Esophagus squamous epithelium (tissue), 5 donors: ENCODE measurements at regions not wholly inside any gene's neighbourhood (a gene's known extent, or its start where the extent isn't known, plus 50 kb on each side); places are given as distances from the start of the nearest gene placed in this dataset.

Experiments used
- DNase-seq: peaks from one replicate; lab custom pipeline; 2025; lab: John Stamatoyannopoulos, UW
- H3K27ac ChIP-seq, 4 donors: fragments of 200-600 bp; sonication (generic); one replicate each; pipeline ENCODE4 v1.5.1; 2016 to 2019; ENCODE audit warnings: mild to moderate bottlenecking in 1 of 4
- H3K27me3 ChIP-seq, 4 donors: fragments of 200-600 bp; sonication (generic); 1 replicate in 3 of 4; 2 replicates in 1 of 4; pipeline versions ENCODE4 v1.5.1 to v1.6.0; 2017 to 2021; ENCODE audit warnings: antibody characterized with exemption in 1 of 4
- H3K36me3 ChIP-seq, 3 donors: fragments of 200-600 bp; sonication (generic); one replicate each; pipeline ENCODE4 v1.5.1; 2016 to 2019
- H3K4me1 ChIP-seq, 3 donors: fragments of 200-600 bp; sonication (generic); one replicate each; pipeline ENCODE4 v1.5.1; 2017 to 2019
- H3K4me3 ChIP-seq, 4 donors: fragments of 200-600 bp; sonication (generic); 1 replicate in 3 of 4; 2 replicates in 1 of 4; pipeline ENCODE4 v1.5.1; 2016 to 2019; ENCODE audit warnings: mild to moderate bottlenecking in 2 of 4, moderate library complexity in 1 of 4
- H3K9me3 ChIP-seq, 3 donors: fragments of 200-600 bp; sonication (generic); one replicate each; pipeline ENCODE4 v1.5.1; 2016 to 2019
- CTCF ChIP-seq, 6 experiments: fragments of 450-650 bp in 4 of 6; fragments of 200-600 bp in 2 of 6; sonication (generic) in 2 of 6; IDR thresholded peaks; one replicate each; pipeline ENCODE4 v1.5.1; 2016 to 2019; ENCODE audit warnings: antibody characterized with exemption in 6 of 6, mild to moderate bottlenecking in 4 of 6, moderate library complexity in 4 of 6
- POLR2A ChIP-seq, 4 donors: fragments of 450-650 bp; IDR thresholded peaks; one replicate each; pipeline ENCODE4 v1.6.1; 2017; ENCODE audit warnings: antibody characterized with exemption in 4 of 4, mild to moderate bottlenecking in 4 of 4, moderate library complexity in 3 of 4
- WGBS, 2 donors: methylation state at CpG; one replicate each; pipeline ENCODE4 v1.1.5; 2018; 5-methylcytosine and 5-hydroxymethylcytosine counted together
- intact Hi-C: fragments of 100-400 bp; cut with DNase I; formaldehyde crosslinking; loops from one replicate; pipeline ENCODE4 v1.15.0; 2022
- donor health status: DM: yes; HTN: yes; CAD: no.

- H3K27me3 ChIP-seq: no peaks in the 10 kb centered on the region
- intact Hi-C loops: no loop called here
- no peaks in the 10 kb centered on the region for H3K36me3 ChIP-seq
- no peak for DNase-seq
- whole genome bisulfite sequencing, 2 donors: 84 to 90% methylated on average over 13 of the region's 14 CpGs
- H3K27ac ChIP-seq: no peak overlapping the region
- H3K9me3 ChIP-seq: no peaks in the 10 kb centered on the region
- TF ChIP-seq CTCF (IDR thresholded peaks at IDR 0.05) (no peak), POLR2A (IDR thresholded peaks at IDR 0.05) (no peak)
- H3K4me3 ChIP-seq: no peak overlapping the region
- H3K4me1 ChIP-seq: peaks cover 0 to 20% (median 0%) of the 10 kb centered on the region in 3 donors
These were observed 203.8 kb upstream of the ZMIZ1 start for GRCh38 chr10:78864761-78865537.

GRCh38 chr10:78865538-78865875 is 203.3 kb upstream of the ZMIZ1 start:
- TF ChIP-seq POLR2A (IDR thresholded peaks at IDR 0.05) (no peak), CTCF (IDR thresholded peaks at IDR 0.05) (no peak)
- no peak for DNase-seq
- no peaks in the 10 kb centered on the region for H3K9me3 ChIP-seq
- peaks cover 0 to 20% (median 0%) of the 10 kb centered on the region in 3 donors for H3K4me1 ChIP-seq
- no peak overlapping the region for H3K27ac ChIP-seq
- H3K36me3 ChIP-seq: no peaks in the 10 kb centered on the region
- no peak overlapping the region for H3K4me3 ChIP-seq
- whole genome bisulfite sequencing, 2 donors: 60% methylated on average over 1 of the region's 4 CpGs; no CpG with 5 or more reads in 1 of the 2 donors
- no peaks in the 10 kb centered on the region for H3K27me3 ChIP-seq
- intact Hi-C loops: no loop called here

GRCh38 chr10:78865931-78866717 is 202.6 kb upstream of the ZMIZ1 start:
- H3K27ac ChIP-seq: no peak overlapping the region
- intact Hi-C loops: no loop called here
- no peaks in the 10 kb centered on the region for H3K27me3 ChIP-seq
- WGBS, 2 donors: 89 to 90% methylated on average over 9 of the region's 12 CpGs
- H3K36me3 ChIP-seq: no peaks in the 10 kb centered on the region
- no peak for DNase-seq
- H3K4me3 ChIP-seq: no peak overlapping the region
- peaks cover 0 to 20% (median 0%) of the 10 kb centered on the region in 3 donors for H3K4me1 ChIP-seq
- no peaks in the 10 kb centered on the region for H3K9me3 ChIP-seq
- TF ChIP-seq POLR2A (IDR thresholded peaks at IDR 0.05) (no peak), CTCF (IDR thresholded peaks at IDR 0.05) (no peak)

- Histone ChIP-seq H3K4me1 (peaks cover 0 to 13% (median 0%) of the 10 kb centered on the region in 3 donors), H3K9me3 (no peaks in the 10 kb centered on the region), H3K4me3 (no peak overlapping the region), H3K36me3 (no peaks in the 10 kb centered on the region), H3K27ac (no peak overlapping the region), H3K27me3 (peaks cover 0 to 5% (median 0%) of the 10 kb centered on the region in 4 donors)
- intact Hi-C loops: no loop called here
- 80 to 88% methylated on average over 4 to 5 of the region's 7 CpGs for WGBS, 2 donors
- no peak for TF ChIP-seq CTCF (IDR thresholded peaks at IDR 0.05)
- TF ChIP-seq POLR2A (IDR thresholded peaks at IDR 0.05): no peak
- DNase-seq: no peak
These were observed 201.8 kb upstream of the ZMIZ1 start for GRCh38 chr10:78866731-78867554.
